ENCODE measurements at regions not wholly inside any gene's neighbourhood (a gene's known extent, or its start where the extent isn't known, plus 50 kb on each side); places are given as distances from the start of the nearest gene placed in this dataset.

DNA sequence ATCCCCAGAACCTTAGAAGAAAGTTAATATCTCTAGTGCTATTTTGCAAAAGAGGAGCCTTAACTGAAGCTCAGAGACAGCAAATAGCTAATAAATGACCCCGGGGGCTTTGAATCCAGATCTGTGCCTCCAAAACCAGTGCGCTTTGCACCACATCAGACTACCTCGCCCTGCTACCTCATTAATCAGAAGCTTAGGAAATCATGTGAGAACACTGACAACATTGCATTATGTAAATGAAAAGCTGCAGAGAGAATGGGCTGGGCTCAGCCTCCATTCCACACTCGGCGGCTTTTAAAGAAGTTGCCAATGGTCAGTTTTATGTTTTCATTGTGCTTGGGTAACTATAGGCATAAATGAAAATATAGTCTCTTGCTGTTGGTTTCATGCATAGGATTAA lies 54.0 kb upstream of the STMND1 start:
- DNase-seq (ENCODE audit: extremely low spot score, unreplicated experiment), result no peak
- Mint-ChIP-seq H3K4me3 (ENCODE audit: unreplicated experiment) (no peak overlapping the region), H3K4me1 (ENCODE audit: unreplicated experiment) (peaks cover 19% of the 10 kb centered on the region), H3K9me3 (ENCODE audit: unreplicated experiment) (no peaks in the 10 kb centered on the region), H3K36me3 (ENCODE audit: unreplicated experiment) (no peaks in the 10 kb centered on the region), H3K27me3 (ENCODE audit: unreplicated experiment) (no peaks in the 10 kb centered on the region), H3K27ac (ENCODE audit: unreplicated experiment) (no peak overlapping the region)
- TF ChIP-seq CTCF (IDR thresholded peaks at IDR 0.05), result no peak

- H3K27ac Mint-ChIP-seq (ENCODE audit: unreplicated experiment), result peak overlapping the region; percentile 79
- H3K4me3 Mint-ChIP-seq (ENCODE audit: unreplicated experiment), result no peak overlapping the region
- no peaks in the 10 kb centered on the region for H3K36me3 Mint-ChIP-seq (ENCODE audit: unreplicated experiment)
- H3K9me3 Mint-ChIP-seq (ENCODE audit: unreplicated experiment), result no peaks in the 10 kb centered on the region
- TF ChIP-seq CTCF (IDR thresholded peaks at IDR 0.05), result no peak
- H3K27me3 Mint-ChIP-seq (ENCODE audit: unreplicated experiment), result no peaks in the 10 kb centered on the region
- peaks cover 28% of the 10 kb centered on the region for H3K4me1 Mint-ChIP-seq (ENCODE audit: unreplicated experiment)
- DNase-seq (ENCODE audit: extremely low spot score, unreplicated experiment), result no peak
Observed at GRCh38 chr6:17045581-17046322, 56.1 kb upstream of the STMND1 start.

GRCh38 chr6:17043148-17043522 lies 58.7 kb upstream of the STMND1 start:
- no peaks in the 10 kb centered on the region for H3K27me3 Mint-ChIP-seq (ENCODE audit: unreplicated experiment)
- no peak overlapping the region for H3K4me3 Mint-ChIP-seq (ENCODE audit: unreplicated experiment)
- DNase-seq (ENCODE audit: extremely low spot score, unreplicated experiment), result no peak
- no peak for TF ChIP-seq CTCF (IDR thresholded peaks at IDR 0.05)
- peaks cover 28% of the 10 kb centered on the region for H3K4me1 Mint-ChIP-seq (ENCODE audit: unreplicated experiment)
- peak overlapping the region; percentile 86 for H3K27ac Mint-ChIP-seq (ENCODE audit: unreplicated experiment)
- no peaks in the 10 kb centered on the region for H3K36me3 Mint-ChIP-seq (ENCODE audit: unreplicated experiment)
- H3K9me3 Mint-ChIP-seq (ENCODE audit: unreplicated experiment), result no peaks in the 10 kb centered on the region

- Mint-ChIP-seq H3K4me3 (ENCODE audit: unreplicated experiment) (peak overlapping the region; percentile 46), H3K27ac (ENCODE audit: unreplicated experiment) (peak overlapping the region; percentile 86), H3K4me1 (ENCODE audit: unreplicated experiment) (peaks cover 28% of the 10 kb centered on the region), H3K27me3 (ENCODE audit: unreplicated experiment) (no peaks in the 10 kb centered on the region), H3K9me3 (ENCODE audit: unreplicated experiment) (peaks cover 3% of the 10 kb centered on the region), H3K36me3 (ENCODE audit: unreplicated experiment) (no peaks in the 10 kb centered on the region)
- DNase-seq (ENCODE audit: extremely low spot score, unreplicated experiment), result no peak
- peak; percentile 57 for TF ChIP-seq CTCF (IDR thresholded peaks at IDR 0.05)
Observed at GRCh38 chr6:17042422-17043147, 59.3 kb upstream of the STMND1 start.

DNA sequence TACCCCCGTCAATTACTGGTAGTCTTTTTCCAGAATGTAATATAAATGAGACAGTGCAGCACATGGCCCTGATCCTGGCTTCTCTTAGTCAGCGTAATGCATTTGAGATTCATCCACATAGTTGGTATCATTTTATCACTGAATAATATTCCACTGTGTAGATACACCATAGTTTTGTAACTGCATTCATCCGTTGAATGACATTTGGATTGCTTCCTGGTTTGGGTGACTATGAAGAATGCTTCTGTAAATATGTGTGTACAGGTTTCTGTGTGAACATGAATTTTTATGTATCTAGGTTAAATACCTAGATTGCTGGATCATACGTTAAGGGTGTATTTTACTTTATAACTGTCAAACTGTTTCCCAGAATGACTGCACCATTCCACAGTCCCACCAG lies 62.6 kb upstream of the STMND1 start:
- Mint-ChIP-seq H3K9me3 (ENCODE audit: unreplicated experiment) (peaks cover 4% of the 10 kb centered on the region), H3K4me3 (ENCODE audit: unreplicated experiment) (no peak overlapping the region), H3K27me3 (ENCODE audit: unreplicated experiment) (no peaks in the 10 kb centered on the region), H3K27ac (ENCODE audit: unreplicated experiment) (no peak overlapping the region), H3K36me3 (ENCODE audit: unreplicated experiment) (no peaks in the 10 kb centered on the region), H3K4me1 (ENCODE audit: unreplicated experiment) (peaks cover 13% of the 10 kb centered on the region)
- TF ChIP-seq CTCF (IDR thresholded peaks at IDR 0.05), result no peak
- DNase-seq (ENCODE audit: extremely low spot score, unreplicated experiment), result no peak
